ENCODE measurements at regions not wholly inside any gene's neighbourhood (a gene's known extent, or its start where the extent isn't known, plus 50 kb on each side); places are given as distances from the start of the nearest gene placed in this dataset.

- Histone ChIP-seq H3K36me3 (no peaks in the 10 kb centered on the region), H3K4me3 (no peak overlapping the region), H3K27ac (no peak overlapping the region), H3K9me3 (no peaks in the 10 kb centered on the region), H3K27me3 (no peaks in the 10 kb centered on the region), H3K4me1 (no peaks in the 10 kb centered on the region)
- DNase-seq (no peak), ATAC-seq (no peak)
- intact Hi-C loops (cut with DNase I), result no loop called here
- no peak for TF ChIP-seq CTCF (IDR thresholded peaks at IDR 0.05)
Observed at GRCh38 chr11:41665441-41666360, 206.2 kb upstream of the LRRC4C start.

GRCh38 chr11:41666951-41667653 lies 207.7 kb upstream of the LRRC4C start:
- Histone ChIP-seq H3K4me1 (no peaks in the 10 kb centered on the region), H3K36me3 (no peaks in the 10 kb centered on the region), H3K9me3 (no peaks in the 10 kb centered on the region), H3K4me3 (no peak overlapping the region), H3K27ac (no peak overlapping the region), H3K27me3 (no peaks in the 10 kb centered on the region)
- TF ChIP-seq CTCF (IDR thresholded peaks at IDR 0.05), result no peak
- ATAC-seq, result no peak
- intact Hi-C loops (cut with DNase I), result no loop called here
- DNase-seq, result no peak

GRCh38 chr11:41675205-41675604 lies 215.8 kb upstream of the LRRC4C start:
- Histone ChIP-seq H3K27ac (no peak overlapping the region), H3K4me3 (no peak overlapping the region), H3K36me3 (no peaks in the 10 kb centered on the region), H3K4me1 (no peaks in the 10 kb centered on the region), H3K9me3 (no peaks in the 10 kb centered on the region), H3K27me3 (no peaks in the 10 kb centered on the region)
- TF ChIP-seq CTCF (IDR thresholded peaks at IDR 0.05), result no peak
- DNase-seq (no peak), ATAC-seq (no peak)
- intact Hi-C loops (cut with DNase I), result no loop called here

- ATAC-seq, result no peak
- no peaks in the 10 kb centered on the region for H3K27me3 ChIP-seq
- TF ChIP-seq CTCF (IDR thresholded peaks at IDR 0.05), result no peak
- no peak overlapping the region for H3K27ac ChIP-seq
- intact Hi-C loops (cut with DNase I), result no loop called here
- no peaks in the 10 kb centered on the region for H3K4me1 ChIP-seq
- DNase-seq, result no peak
- no peaks in the 10 kb centered on the region for H3K9me3 ChIP-seq
- no peaks in the 10 kb centered on the region for H3K36me3 ChIP-seq
- H3K4me3 ChIP-seq, result no peak overlapping the region
Observed at GRCh38 chr11:41713030-41713429, 253.6 kb upstream of the LRRC4C start.

GRCh38 chr11:41714101-41714500 lies 254.6 kb upstream of the LRRC4C start:
- intact Hi-C loops (cut with DNase I), result no loop called here
- Histone ChIP-seq H3K36me3 (no peaks in the 10 kb centered on the region), H3K4me1 (no peaks in the 10 kb centered on the region), H3K9me3 (no peaks in the 10 kb centered on the region), H3K4me3 (no peak overlapping the region), H3K27ac (no peak overlapping the region), H3K27me3 (no peaks in the 10 kb centered on the region)
- ATAC-seq, result no peak
- no peak for DNase-seq
- no peak for TF ChIP-seq CTCF (IDR thresholded peaks at IDR 0.05)

All from upper lobe of right lung (tissue), 1 donor.